ENCODE measurements at regions not wholly inside any gene's neighbourhood (a gene's known extent, or its start where the extent isn't known, plus 50 kb on each side); places are given as distances from the start of the nearest gene placed in this dataset.

GRCh38 chr11:130624971-130625544, 176.6 kb downstream of the ADAMTS15 start:
- no peak for TF ChIP-seq CTCF (conservative IDR thresholded peaks at IDR 0.05)
- no peak for TF ChIP-seq ZFX (IDR thresholded peaks at IDR 0.05)

Measured in C4-2B (cell line).